ENCODE measurements at regions not wholly inside any gene's neighbourhood (a gene's known extent, or its start where the extent isn't known, plus 50 kb on each side); places are given as distances from the start of the nearest gene placed in this dataset.

DNA sequence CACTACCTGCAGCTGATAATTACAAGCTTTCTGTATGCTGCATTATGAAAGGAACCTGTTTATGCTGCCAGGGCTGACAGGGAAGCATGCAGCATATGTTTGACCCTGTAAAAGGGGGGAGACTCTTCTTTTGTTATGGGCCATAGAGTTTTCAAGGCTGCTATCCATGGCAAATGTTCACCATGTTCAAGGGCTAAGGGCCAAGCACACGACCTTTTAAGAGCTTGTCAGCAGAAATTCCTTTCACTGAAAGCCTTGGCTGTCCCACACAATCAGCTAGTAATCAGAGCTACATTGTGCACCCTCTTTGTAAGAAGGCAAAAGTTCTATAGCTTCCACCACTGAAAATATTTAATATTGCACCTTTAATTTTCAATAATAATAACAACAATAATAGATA is 74.2 kb upstream of the MBIP start:
- TF ChIP-seq, protein P1, sequence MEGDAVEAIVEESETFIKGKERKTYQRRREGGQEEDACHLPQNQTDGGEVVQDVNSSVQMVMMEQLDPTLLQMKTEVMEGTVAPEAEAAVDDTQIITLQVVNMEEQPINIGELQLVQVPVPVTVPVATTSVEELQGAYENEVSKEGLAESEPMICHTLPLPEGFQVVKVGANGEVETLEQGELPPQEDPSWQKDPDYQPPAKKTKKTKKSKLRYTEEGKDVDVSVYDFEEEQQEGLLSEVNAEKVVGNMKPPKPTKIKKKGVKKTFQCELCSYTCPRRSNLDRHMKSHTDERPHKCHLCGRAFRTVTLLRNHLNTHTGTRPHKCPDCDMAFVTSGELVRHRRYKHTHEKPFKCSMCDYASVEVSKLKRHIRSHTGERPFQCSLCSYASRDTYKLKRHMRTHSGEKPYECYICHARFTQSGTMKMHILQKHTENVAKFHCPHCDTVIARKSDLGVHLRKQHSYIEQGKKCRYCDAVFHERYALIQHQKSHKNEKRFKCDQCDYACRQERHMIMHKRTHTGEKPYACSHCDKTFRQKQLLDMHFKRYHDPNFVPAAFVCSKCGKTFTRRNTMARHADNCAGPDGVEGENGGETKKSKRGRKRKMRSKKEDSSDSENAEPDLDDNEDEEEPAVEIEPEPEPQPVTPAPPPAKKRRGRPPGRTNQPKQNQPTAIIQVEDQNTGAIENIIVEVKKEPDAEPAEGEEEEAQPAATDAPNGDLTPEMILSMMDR (conservative IDR thresholded peaks at IDR 0.05; ENCODE audit: low read length), result no peak
- TF ChIP-seq EZH2phosphoT487 (IDR thresholded peaks at IDR 0.05; ENCODE audit: borderline replicate concordance, low read depth, low read length), result no peak
- POLR2A ChIA-PET, result interaction anchor here (0.6 kb wide), 1 partner anchor 159 kb away, joined by 9 read pairs; no protein-coding TSS in a partner anchor
- Histone ChIP-seq H3K9me3 (ENCODE audit: low read length) (no peaks in the 10 kb centered on the region), H3K79me2 (ENCODE audit: insufficient read depth, low read depth, low read length) (no peaks in the 10 kb centered on the region), H3K4me1 (ENCODE audit: insufficient read depth, low read length, poor library complexity, severe bottlenecking) (no peaks in the 10 kb centered on the region), H3K27ac (ENCODE audit: low read depth, low read length, poor library complexity, severe bottlenecking) (no peak overlapping the region), H4K20me1 (ENCODE audit: insufficient read depth, low read length) (no peaks in the 10 kb centered on the region), H2AFZ (ENCODE audit: low read length) (no peak overlapping the region), H3K4me3 (ENCODE audit: low read depth, low read length, poor library complexity, severe bottlenecking) (no peak overlapping the region), H3K36me3 (ENCODE audit: insufficient read depth, low read length) (no peaks in the 10 kb centered on the region), H3K4me2 (ENCODE audit: low read length) (no peak overlapping the region), H3K9me2 (ENCODE audit: insufficient read depth, low read length) (no peaks in the 10 kb centered on the region)
- no TSS peak for BruUV-seq (replicated peaks)
- DNase-seq (ENCODE audit: low spot score), result no peak
- CTCF ChIA-PET (ENCODE audit: unreplicated experiment), result no interaction called here
- intact Hi-C loops (cut with micrococcal nuclease; ENCODE audit: unreplicated experiment), result no loop called here

DNA sequence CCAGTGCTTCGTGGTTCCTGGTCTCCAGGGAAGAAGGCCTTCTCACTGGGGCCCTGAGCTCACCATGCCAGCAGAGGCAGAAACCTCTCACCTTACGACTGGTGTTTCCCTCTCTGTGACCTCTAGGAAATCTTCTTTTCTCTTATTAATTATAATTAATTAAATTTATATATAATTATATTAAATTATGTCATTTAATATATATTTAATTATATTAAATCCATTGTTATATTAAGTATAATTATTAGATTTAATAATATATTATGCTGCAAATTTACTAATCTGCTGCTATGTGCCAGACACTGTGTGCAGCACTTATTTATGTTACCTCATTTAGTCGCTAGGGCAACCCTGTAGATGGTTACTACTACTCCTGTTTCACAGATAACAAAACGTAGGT is 70.3 kb upstream of the MBIP start:
- Histone ChIP-seq H3K79me2 (ENCODE audit: insufficient read depth, low read depth, low read length) (no peaks in the 10 kb centered on the region), H3K4me1 (ENCODE audit: insufficient read depth, low read length, poor library complexity, severe bottlenecking) (no peaks in the 10 kb centered on the region), H3K36me3 (ENCODE audit: insufficient read depth, low read length) (no peaks in the 10 kb centered on the region), H4K20me1 (ENCODE audit: insufficient read depth, low read length) (no peaks in the 10 kb centered on the region), H3K9me3 (ENCODE audit: low read length) (no peaks in the 10 kb centered on the region), H3K4me3 (ENCODE audit: low read depth, low read length, poor library complexity, severe bottlenecking) (no peak overlapping the region), H3K9me2 (ENCODE audit: insufficient read depth, low read length) (no peaks in the 10 kb centered on the region), H2AFZ (ENCODE audit: low read length) (no peak overlapping the region), H3K4me2 (ENCODE audit: low read length) (no peak overlapping the region), H3K27ac (ENCODE audit: low read depth, low read length, poor library complexity, severe bottlenecking) (no peak overlapping the region)
- POLR2A ChIA-PET, result interaction anchor here (0.6 kb wide), 1 partner anchor 403 kb away, joined by 4 read pairs; no protein-coding TSS in a partner anchor
- no TSS peak for BruUV-seq (replicated peaks)
- intact Hi-C loops (cut with micrococcal nuclease; ENCODE audit: unreplicated experiment), result no loop called here
- TF ChIP-seq, protein P1 (conservative IDR thresholded peaks at IDR 0.05; ENCODE audit: low read length), result no peak
- no peak for TF ChIP-seq EZH2phosphoT487 (IDR thresholded peaks at IDR 0.05; ENCODE audit: borderline replicate concordance, low read depth, low read length)
- CTCF ChIA-PET (ENCODE audit: unreplicated experiment), result no interaction called here
- DNase-seq (ENCODE audit: low spot score), result no peak

DNA sequence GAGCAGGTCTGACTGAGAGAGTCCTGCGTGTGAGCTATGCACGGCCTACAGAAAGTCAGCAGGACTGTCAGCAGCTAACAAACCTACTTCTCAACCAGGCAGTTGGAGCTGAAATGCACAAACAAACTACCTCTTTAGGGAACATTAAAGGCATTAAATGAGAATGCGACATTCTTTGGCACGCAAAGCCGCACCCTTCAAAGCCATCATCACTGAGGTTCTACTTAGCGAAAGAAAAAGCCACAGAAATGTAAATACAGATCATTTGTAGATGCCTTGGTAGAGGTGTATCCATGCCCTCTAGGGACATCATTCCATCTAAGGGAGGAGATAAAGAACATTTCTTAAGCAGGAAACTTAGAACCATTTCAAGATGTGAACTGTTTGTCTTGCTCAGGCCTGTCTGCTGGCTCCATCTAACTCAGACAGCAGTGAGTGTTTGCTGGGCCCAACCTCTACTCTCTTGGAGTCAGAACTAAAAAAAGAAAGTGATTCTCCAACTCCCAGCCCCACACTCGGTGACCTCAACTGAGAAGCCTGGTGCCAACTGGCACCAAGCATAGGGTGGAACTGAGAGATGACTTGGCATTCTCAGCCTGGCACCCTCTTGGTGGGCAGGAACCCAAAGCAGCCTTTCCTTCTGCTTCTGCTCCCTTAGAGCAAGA is 63.5 kb upstream of the MBIP start:
- Histone ChIP-seq H3K79me2 (ENCODE audit: insufficient read depth, low read depth, low read length) (no peaks in the 10 kb centered on the region), H3K27ac (ENCODE audit: low read depth, low read length, poor library complexity, severe bottlenecking) (no peak overlapping the region), H3K9me2 (ENCODE audit: insufficient read depth, low read length) (no peaks in the 10 kb centered on the region), H2AFZ (ENCODE audit: low read length) (no peak overlapping the region), H3K4me3 (ENCODE audit: low read depth, low read length, poor library complexity, severe bottlenecking) (no peak overlapping the region), H3K9me3 (ENCODE audit: low read length) (no peaks in the 10 kb centered on the region), H3K36me3 (ENCODE audit: insufficient read depth, low read length) (no peaks in the 10 kb centered on the region), H3K4me1 (ENCODE audit: insufficient read depth, low read length, poor library complexity, severe bottlenecking) (no peaks in the 10 kb centered on the region), H3K4me2 (ENCODE audit: low read length) (no peak overlapping the region), H4K20me1 (ENCODE audit: insufficient read depth, low read length) (no peaks in the 10 kb centered on the region)
- no peak for DNase-seq (ENCODE audit: low spot score)
- ChIA-PET CTCF (ENCODE audit: unreplicated experiment) (no interaction called here), POLR2A (no interaction called here)
- no TSS peak for BruUV-seq (replicated peaks)
- TF ChIP-seq EZH2phosphoT487 (IDR thresholded peaks at IDR 0.05; ENCODE audit: borderline replicate concordance, low read depth, low read length), result no peak
- TF ChIP-seq, protein P1 (conservative IDR thresholded peaks at IDR 0.05; ENCODE audit: low read length), result no peak
- intact Hi-C loops (cut with micrococcal nuclease; ENCODE audit: unreplicated experiment), result no loop called here
